Cardiac septum (tissue), 1 donor: ENCODE measurements at regions not wholly inside any gene's neighbourhood (a gene's known extent, or its start where the extent isn't known, plus 50 kb on each side); places are given as distances from the start of the nearest gene placed in this dataset.

Experiments used
- DNase-seq: peaks from one replicate; pipeline ENCODE4 v3.0.0-alpha.2; 2020; ENCODE audit warnings: low spot score
- intact Hi-C: fragments of 100-400 bp; cut with DNase I; formaldehyde crosslinking; loops from one replicate; pipeline ENCODE4 v1.14.0; 2022
- donor health status: DM: no; HTN: no; CAD: no.

- DNase-seq, result no peak
- intact Hi-C loops, result no loop called here
Observed at GRCh38 chr6:166221040-166221439, 53.4 kb upstream of the TBXT start.
